NCI-H2227 (cell line): ENCODE measurements at regions not wholly inside any gene's neighbourhood (a gene's known extent, or its start where the extent isn't known, plus 50 kb on each side); places are given as distances from the start of the nearest gene placed in this dataset.
"Not testable (repeated sequence)": the region's sequence is repeated elsewhere in the genome, so short reads cannot be mapped to it uniquely, and the experiment has no call there.

ENCODE experiments used
- DNase-seq: peaks from one replicate; lab custom pipeline; 2025; ENCODE audit not compliant: unreplicated experiment; lab: John Stamatoyannopoulos, UW

DNA sequence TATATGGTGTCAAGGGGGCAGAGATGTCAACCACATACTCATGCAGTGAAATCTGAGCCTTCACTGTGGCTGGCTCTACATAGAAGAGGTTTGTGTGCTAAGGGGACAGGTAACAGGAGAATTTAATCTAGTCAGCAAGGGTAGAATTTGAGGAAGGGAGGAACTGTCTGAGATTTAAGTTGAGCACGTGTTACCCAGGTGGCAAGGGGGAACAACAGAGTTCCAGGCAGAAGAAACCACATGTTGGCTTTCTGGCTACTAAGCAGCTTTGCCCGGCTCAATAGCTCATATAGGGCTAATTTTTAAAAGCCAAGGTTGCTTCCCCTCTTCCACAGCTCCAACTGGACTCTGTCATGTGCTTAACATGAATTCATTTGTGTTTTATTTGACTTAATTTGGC, 397.6 kb downstream of the EDEM1 start:
- no peak for DNase-seq

DNA sequence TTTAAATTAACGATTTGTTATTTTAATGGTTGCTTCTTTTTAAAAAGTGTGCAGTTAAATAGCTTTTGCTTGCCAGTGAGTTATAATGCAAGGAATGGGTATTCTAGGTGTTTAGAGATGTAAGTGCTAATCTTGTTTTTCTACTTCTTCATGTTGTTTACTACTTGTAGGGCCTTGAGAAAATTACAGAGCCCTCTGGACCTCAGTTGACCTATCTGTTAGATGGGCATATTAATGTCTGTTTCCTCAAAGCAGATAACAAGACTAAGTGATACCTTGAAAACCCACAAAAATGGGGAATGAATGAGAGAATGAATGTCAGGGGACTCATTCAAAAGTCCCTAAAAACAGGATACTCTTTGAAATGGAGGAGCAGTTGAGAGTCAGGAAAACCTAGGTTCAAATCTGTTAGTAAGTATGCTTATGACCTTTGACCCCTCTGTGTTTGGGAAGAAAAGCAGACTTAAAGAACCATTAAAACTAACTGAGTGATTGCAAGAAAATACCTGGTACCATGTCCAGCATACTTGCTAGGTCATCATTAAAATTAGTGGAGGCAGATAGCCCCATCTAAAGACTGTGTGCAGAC, 419.5 kb downstream of the EDEM1 start:
- DNase-seq, result no peak

DNA sequence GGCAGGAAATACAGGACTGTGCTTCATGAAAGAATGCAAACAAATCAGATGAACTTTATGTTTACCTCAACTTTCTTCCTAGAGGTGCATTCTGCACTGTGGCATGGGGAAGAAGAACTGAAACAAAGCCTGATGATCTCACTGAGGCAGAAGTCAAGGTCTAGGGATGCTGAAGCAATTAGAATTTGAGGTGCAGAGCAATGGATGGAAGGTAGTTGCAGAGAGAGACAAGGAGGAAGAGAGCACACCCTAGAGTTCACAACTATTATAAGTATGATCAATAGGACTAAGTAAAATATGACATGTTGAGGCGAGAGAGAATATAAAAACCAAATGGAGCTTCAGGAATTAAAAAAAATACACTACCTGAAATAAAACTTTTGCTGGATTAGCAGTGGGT, 420.1 kb downstream of the EDEM1 start:
- DNase-seq, result no peak

DNA sequence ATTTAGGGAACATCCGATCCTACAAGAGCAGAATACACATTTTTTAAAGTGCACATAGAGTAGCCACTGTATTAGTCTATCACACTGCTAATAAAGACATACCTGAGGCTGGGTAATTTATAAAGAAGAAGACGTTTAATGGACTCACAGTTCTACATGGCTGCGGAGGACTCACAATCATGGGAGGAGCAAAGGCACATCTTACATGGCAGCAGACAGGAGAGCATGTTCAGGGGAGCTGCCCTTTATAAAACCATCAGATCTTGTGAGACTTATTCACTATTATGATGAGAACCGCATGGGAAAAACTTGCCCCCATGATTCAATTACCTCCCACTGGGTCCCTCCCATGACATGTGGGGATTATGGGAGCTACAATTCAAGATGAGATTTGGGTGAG, 421.5 kb downstream of the EDEM1 start:
- DNase-seq, result not testable (repeated sequence)

DNA sequence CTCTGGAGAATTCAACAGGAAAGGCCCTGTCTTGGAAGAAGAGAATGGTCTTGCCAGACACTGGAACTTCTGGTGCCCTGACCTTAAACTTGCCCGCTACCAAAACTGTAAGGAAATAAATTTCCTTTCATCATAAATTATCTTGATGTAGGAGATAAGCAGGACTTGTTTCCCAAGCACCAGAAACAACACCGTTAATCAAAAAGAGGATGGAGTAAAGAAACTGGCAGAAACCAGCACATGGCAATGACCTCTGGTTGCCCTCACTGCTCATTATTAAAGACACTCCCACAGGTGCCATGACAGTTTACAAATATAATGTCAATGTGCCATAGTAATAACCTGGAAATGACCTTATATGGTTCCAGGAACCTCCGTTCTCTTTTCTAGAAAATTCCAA, 426.1 kb downstream of the EDEM1 start:
- DNase-seq, result no peak

DNA sequence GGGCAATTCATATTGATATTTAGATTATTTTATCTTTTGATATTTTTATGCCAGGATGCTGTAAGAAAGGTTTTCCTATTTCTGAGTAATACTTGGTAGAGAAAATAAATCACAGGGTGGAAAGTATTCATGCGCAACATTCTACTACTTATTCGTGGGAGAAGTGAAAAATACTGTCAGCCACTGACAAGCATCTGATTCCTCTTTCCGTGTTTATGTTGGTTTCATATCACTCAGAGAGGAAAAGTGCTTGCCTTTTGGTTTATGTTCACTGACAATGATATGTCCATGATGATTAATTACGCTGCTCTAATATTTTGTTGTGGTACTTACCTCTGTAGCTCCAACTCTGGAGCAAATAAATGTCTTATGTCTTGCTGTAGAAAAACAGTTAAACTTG, 429.4 kb downstream of the EDEM1 start:
- DNase-seq, result no peak

DNA sequence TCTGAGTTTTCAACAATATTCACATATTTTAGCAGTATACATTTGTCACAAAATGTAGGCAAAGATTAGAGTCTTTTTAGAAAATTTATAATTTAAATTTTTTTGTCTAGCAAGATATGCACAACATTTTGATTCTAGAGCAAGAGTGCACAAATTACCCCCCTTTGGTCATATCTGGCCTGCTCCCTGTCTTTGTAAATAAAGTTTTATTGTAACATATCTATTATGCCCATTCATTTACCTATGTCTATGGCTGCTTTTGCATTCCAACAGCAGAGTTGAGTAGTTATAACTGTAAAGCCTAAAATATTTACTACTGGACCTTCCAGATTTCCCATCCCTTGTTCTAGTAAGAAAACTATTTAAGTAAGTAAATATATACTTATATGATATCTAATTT, 430.7 kb downstream of the EDEM1 start:
- no peak for DNase-seq

DNA sequence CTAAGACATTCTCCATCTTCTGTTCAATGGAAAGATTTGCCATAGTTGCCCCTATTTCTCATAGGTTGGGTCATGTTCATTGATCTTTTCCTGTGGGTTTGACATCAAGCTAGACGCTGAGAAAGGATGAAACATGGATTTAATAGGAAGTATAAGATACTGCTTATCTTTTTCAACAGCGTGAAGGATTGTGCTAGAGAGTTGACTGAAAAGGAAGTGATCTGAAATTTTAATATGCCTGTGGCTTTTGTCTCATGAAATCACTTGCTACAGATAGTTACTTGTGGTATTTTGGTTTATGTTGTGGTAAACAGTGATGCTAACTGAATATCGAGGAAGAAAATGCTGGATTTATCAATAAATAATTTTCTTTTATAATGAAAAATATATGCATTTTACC, 442.9 kb downstream of the EDEM1 start:
- DNase-seq, result no peak

DNA sequence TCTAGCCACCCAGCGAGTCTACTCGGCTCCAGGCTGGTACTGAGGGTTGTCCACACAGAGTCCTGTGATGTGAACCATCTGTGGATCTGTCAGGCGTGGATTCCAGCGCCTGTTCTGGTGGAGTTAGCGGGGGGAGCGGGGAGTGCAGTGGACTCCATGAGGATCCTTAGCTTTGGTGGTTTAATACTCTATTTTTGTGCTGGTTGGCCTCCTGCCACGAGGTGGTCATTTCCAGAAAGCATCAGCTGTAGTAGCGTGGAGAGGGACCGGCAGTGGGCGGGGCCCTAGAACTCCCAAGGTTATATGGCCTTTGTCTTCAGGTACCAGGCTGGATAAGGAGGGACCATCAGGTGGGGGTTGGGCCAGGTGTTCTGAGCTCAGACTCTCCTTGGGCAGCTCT, 446.5 kb downstream of the EDEM1 start:
- no peak for DNase-seq

DNA sequence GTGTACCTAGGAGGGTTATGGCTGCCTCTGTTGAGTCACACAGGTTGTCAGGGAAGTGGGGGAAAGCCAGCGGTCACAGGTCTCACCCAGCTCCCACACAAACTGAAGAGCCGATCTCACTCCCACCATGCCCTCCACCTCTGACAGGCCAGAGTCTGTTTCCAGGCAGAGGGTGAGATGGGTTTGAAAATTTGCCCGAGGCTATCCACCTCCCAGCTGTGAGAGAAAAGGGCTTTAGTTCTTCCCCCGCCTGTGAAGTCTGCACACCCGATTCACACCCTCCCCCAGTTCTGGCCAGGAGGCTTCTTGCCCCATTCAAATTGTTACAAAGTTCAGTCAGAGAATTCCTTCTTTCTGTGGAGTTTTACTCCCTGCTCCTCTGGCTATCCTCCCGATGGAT, 446.9 kb downstream of the EDEM1 start:
- no peak for DNase-seq

DNA sequence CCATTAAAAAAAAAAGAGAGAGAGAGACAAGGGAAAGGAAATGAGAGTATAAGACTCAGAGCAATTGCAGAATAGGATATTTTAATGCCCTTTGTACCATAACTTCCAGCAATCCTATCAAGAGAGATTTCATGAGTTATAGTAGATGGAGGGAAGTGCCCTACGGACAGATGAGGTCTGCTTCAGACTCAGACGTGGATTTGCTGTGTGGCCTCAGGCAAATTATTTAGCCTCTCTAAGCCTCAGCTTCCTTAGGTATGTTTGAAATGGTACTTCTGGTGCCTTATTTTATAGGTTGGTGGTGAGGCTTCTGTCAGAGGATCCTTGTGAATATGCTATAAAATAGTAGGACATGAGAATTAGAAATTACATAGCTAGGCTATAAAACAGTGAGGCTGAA, 448.2 kb downstream of the EDEM1 start:
- DNase-seq, result no peak

DNA sequence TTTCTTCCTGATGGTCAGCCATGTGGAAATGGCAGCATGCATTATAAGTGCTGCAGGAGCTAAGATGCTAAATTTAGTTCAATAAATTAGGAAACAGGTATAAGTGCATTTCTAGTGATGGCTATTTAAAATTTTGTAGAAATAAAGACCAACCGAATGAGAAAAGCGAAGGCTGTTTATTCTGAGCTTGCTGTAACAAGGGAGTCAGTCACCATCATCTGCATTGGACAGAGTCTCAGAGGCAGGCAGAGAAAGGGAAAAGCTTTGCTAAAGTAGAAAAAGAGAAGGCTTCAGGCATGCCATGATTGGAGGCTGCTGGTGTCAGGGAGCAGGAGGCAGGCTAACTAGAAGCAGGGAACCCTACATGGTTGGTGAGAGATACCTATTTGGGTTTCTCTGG, 451.0 kb downstream of the EDEM1 start:
- no peak for DNase-seq

DNA sequence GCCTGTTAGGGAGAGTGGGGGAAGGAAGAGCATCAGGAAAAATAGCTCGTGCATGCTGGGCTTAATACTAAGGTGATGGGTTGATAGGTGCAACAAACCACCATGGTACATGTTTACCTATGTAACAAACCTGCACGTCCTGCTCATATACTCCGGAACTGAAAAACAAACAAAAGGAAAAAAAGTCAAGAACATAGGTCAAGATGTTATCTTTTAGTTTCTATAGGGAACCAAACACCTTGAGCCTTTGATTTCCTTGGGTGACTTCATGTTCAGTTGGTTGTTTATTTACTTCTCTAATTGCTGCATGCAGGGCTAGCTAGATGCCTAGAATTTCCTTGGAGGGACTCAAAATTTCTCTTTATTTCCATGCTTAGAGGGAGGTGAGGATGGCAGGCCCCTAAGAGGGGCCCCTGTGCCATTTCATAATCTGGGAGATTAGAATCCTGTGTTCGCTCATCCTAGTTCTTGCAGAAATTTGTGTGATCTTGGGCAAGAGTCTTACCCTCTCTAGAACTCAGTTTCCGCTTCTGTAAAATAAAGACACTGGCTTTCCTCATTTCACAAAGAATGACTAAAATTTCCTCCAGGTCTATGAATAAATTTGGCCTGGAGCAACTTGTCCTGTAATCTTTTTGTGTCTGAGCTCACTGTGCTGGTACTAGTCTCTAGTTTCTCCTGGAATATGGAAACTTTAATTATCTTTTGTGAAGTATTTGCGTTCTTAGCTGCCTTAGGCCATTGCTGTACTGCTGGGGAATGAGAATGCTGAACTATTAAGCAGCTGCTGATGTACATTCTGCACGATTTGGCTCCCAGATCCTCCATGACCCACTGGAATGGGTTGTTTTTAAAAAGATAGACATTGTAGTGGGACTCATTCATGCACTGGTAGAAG, 457.5 kb downstream of the EDEM1 start:
- no peak for DNase-seq

DNA sequence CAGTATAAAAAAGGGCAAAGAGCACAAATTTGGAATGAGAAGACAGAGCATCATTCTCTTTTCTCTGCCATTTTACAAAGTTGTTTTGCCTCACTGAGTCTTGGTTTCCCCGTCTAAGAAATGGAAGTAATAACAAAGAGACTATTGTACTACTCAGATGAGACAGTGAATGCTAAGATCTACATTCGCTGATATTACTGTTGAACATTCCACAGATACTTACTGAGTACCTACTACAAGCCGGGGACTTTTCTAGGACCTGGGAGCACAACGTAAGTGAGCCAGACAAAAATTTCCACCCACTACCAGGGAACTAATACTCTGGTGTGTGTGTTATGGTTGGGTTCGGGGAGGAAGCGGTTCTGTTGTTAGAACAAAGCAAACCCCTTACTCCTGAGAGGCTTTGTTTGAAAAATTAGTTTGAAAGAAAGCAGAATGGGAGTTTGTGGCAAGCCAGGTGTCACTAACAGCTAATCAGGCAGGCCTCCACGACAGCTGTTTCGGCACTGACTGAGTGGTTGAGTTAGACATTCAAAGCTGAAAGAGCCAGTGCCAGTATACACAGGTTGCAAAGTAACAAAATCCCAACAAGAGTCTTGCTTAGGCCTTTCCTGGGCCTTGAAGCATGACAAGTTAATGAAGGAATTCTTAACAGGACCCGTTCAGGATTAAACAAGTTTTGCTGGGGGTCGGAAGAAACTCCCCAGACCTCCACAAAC, 458.3 kb downstream of the EDEM1 start:
- no peak for DNase-seq

DNA sequence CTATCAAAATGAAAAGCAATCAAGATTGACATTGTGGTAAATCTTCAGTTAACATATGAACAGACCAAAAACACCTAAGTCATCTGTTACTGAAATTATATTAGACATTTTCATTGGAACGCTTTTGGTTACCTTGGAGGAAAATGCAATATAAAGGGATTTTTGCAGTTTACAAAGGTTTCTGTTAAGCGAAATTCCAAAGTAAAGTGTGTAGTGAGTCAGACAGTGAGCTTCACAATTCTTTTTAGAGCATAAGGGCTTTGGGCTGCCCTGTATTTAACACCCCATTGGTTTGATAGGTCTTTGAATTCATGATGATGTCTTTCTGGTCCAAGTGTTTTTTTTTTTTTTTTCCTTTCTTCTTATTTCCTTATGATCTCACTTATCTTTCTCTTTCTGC, 462.8 kb downstream of the EDEM1 start:
- DNase-seq, result no peak

DNA sequence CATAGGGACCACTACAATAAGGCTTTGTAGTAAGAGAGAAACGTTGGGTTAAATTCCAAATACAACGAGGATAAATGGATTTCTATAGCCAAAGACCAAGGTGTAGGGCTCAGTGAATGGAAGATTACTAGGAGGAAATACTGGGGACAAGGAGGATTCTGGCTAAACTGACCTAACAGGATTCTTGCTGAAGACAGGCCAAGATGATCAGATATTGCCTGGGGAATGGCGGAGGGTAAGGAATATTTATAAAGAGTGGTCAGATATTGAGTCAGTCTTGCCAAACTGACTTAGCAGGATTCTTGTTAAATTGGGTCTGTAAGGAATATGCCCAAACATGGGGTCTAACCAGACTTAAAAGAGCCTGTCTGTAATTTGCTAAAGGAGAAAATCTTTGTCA, 463.8 kb downstream of the EDEM1 start:
- no peak for DNase-seq

DNA sequence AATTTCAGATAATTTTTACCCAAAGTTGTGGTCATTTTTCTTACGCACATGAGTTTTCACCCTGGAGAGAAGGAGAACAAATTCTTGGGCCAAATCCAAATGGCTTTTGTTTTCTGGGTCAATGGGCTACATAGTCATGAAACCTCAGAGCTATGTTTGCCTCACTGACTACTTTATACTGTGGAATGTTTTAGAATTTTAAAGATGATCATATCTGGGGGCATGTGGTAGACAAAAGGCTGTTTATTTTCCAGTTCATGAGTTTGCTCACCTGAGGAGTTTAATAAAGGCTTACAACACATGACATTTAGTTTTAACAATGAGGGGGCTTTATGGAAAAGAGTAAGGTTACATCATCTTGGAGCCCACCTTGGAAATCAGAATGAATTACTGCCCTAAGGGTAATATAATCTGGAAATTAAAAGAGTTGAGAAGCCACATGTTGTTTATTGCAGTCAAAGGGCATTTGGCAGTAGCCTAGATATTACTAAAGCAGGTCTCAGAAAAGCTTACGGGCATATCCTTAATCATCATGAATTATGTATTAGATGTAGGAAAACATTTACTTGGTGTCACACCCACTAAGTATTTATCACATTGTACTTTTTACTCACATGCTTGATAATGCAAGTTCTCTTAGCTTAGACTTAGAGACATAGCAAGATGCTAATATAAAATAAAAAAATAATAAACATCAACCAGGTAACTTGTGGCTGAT, 466.1 kb downstream of the EDEM1 start:
- DNase-seq, result no peak

DNA sequence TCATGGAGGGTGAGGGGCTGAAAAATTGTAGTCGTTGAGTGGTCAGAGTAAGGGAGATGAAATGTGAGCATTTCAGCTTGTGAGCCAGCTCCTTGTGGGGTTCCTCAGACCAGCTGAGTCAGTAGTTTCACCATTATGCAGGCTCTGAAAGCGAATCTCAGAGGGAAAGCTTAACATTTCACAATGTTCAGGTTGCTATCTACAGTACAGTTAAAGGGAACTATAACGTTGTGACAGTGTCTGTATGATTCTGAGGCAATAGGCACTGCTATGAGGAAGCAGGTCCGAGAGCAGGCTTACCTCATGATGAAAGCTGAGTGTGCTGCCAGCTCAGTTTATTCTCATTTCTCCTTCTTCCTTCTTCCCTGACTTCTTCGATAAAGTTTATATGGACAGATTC, 469.6 kb downstream of the EDEM1 start:
- DNase-seq, result no peak

DNA sequence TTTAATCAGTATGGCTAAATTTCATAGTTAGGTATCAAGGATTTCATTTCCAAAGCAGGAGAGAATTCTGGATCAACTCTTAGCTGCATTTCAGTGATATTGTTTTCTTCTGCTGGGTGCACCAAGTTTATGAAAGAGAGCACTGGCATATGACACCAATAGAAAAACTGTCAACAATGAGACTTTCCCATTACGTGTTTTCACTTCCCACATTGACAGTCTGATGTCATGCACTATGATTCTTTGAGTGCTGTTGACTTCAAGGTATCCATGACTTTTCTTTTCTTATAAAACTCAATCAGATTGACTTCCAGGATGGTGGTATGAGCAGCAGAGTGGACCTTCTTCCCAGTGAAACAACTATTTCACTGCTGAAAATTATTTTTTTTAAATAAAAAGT, 476.1 kb downstream of the EDEM1 start:
- no peak for DNase-seq

DNA sequence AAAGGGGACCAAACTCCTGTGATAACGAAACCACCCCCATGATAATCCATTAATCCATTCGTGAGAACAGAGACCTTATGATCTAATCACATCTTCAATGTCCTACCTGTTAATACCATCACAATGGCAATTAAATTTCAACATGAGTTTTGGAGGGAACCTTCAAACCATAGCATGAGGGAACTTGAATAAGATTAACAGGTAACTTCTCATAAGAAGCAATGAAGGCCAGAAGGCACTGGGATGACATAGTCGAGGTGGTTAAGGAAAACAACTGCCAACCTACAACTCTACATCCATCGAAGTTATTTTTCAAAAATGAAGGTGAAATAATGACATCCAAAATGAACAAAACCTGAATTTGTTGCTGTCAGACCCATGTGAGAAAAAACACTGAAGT, 478.9 kb downstream of the EDEM1 start:
- no peak for DNase-seq

DNA sequence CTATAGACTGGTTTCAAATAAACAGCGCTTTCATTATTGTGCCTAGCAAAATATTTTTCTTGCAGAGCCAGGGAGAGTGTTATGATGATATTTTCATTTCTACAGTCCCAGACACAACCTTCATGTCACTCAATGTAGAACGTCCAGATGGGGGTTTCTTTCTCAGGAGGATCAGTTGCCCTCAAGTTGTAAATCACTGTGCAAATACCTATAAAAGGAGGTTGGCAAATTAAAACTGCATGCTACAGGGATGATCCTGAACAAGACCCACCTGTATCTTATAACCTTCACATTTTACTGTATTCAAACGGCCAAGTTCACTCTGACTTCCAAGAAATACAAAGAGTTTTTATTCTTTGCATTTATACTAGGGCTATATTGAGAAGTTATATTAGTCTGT, 486.0 kb downstream of the EDEM1 start:
- no peak for DNase-seq

DNA sequence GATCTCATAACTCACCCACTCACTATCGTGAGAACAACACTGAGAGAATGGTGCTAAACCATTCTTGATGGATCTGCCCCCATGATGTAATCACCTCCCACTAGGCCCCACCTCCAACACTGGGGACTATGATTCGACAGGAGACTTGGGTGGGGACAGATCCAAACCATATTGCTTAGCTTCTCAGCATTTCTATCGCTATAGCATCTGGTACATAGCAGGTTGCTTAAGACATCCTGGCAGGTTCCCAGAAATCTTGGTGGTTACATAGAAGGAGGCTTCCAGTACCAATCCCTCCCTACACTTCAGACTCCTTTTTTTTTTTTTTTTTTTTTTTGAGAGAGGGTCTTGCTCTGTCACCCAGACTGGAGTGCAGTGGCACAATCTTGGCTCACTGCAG, 487.8 kb downstream of the EDEM1 start:
- DNase-seq, result no peak
